HG03175 (cell line): ENCODE measurements at regions not wholly inside any gene's neighbourhood (a gene's known extent, or its start where the extent isn't known, plus 50 kb on each side); places are given as distances from the start of the nearest gene placed in this dataset.

Experiments used
- ATAC-seq: cut with Tn5 transposase; IDR thresholded peaks from one replicate; pipeline ENCODE4 v1.9.1; 2021; ENCODE audit warnings: mild to moderate bottlenecking, moderate library complexity; ENCODE audit not compliant: unreplicated experiment

DNA sequence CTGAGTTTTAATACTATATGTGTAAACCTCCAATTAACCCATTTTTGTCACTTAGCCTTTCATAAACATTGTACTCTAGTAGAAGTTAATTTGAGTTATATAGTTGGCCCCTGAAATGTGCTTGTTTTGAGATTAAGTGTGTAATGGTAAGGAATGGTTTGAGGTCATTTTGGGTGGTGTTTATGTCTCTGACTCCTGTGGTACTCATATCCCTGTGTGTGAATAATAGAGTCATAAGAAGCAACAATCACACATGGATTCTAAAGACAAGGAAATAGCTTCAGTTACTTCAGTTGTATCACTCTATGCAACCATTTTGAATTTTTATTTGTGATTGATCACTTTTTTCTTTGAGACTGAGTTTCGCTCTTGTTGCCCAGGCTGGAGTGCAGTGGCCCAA, 408.5 kb downstream of the MFSD1 start:
- no peak for ATAC-seq

DNA sequence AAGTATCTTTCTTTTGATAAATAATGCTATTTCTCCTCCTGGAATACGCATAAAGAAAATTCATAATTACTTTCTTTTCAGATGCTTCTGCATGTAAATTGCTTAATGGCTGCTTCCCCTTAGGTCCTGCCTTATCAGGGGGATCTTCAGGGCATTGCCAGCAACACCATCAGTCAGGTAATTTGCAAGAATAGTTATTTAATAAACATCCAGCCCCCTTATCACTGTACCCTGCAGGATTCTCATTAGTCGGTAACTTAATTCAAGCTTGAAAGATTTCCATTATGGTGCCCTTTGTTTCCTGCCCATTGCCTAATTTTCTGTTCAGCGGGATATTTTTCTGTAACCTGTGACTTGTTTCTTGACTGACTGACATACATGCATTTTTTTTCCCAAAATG, 414.5 kb downstream of the MFSD1 start:
- ATAC-seq: no peak

DNA sequence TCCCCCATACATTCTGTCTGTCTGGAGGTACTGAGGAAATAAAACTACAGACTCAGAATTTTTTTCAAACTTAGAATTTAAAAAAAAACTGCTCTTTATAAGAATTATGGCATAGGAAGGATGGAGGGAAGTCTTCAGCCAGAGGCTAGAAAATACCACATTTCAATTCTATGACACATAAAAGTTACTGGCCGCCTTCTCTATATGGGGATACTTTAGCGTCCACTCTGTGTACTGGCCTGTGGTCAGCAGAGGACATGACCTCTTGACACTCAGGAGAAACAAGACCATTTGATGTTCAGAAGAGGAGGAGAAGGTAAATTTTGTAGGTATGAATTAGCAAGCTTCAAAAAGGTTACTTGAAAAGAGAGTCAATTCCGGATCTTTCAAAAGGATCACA, 417.4 kb downstream of the MFSD1 start:
- no peak for ATAC-seq

DNA sequence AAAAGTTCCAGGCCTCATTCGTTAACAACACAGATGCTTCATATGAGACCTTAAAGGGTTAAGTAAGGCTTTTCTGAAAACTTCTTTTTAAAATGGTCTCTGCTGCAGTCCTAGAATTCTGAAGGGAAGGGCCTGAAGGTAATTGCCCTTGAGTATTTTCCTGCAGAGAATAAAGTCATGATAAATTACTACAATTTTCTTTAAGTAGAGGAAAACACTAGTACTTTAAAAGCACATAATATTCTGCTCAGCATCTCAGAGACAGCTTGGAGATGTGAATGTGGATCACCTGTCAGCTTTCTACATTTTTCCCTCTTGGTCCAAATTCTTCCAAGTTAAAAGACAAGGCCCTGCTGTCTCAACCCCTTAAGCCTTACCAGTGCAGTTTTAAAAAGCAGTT, 419.5 kb downstream of the MFSD1 start:
- ATAC-seq: no peak

- no peak for ATAC-seq
These were observed 427.3 kb downstream of the MFSD1 start for GRCh38 chr3:159229116-159229680.

DNA sequence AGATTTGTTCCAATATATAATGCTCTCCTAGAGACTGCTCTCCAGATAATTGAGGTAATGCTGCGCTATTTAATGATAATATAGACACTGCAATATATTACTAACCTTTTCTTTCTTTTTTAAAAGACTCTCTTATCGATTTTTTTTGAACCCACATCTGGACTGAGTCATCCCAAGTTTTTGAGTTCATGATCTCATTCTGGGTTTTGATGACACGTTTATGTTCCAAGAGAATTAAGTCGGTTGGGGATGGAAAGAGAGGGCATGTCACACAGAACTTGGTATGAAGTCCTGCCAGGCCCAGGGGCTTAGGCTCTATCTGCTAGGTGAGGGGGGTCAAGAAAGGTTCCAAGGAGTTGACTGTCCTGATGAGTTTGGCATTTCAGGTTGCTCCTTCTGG, 431.1 kb downstream of the MFSD1 start:
- ATAC-seq: no peak

DNA sequence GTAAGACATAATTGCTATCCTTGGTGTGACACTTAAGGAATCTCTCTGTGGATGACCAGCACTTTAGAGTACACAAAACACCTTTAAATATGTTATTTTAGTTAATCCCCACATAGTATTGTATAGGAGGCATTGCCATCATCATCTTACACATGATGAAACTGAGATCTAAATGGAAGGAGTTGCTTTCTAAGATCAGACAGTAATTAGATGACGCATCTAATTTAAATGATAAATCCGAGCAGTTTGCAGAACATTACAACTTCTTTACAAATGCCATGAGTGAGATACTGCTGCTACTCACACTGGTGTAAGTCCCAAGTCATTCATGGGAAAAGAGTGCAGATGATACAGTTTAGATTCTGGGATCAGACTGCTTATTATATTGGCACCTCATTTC, 431.9 kb downstream of the MFSD1 start:
- no peak for ATAC-seq

GRCh38 chr3:159234306-159234705, 432.5 kb downstream of the MFSD1 start:
- ATAC-seq: no peak

- ATAC-seq: no peak
These were observed 434.5 kb downstream of the MFSD1 start for GRCh38 chr3:159236321-159236720.

GRCh38 chr3:159237226-159237625, 435.4 kb downstream of the MFSD1 start:
- no peak for ATAC-seq

GRCh38 chr3:159238646-159239045, 436.8 kb downstream of the MFSD1 start:
- ATAC-seq: no peak

GRCh38 chr3:159239059-159239458, 437.2 kb downstream of the MFSD1 start:
- ATAC-seq: no peak

- ATAC-seq: no peak
These were observed 443.1 kb downstream of the MFSD1 start for GRCh38 chr3:159244933-159245332.

GRCh38 chr3:159245871-159246270, 444.0 kb downstream of the MFSD1 start:
- no peak for ATAC-seq

GRCh38 chr3:159246385-159246784, 444.5 kb downstream of the MFSD1 start:
- ATAC-seq: no peak

DNA sequence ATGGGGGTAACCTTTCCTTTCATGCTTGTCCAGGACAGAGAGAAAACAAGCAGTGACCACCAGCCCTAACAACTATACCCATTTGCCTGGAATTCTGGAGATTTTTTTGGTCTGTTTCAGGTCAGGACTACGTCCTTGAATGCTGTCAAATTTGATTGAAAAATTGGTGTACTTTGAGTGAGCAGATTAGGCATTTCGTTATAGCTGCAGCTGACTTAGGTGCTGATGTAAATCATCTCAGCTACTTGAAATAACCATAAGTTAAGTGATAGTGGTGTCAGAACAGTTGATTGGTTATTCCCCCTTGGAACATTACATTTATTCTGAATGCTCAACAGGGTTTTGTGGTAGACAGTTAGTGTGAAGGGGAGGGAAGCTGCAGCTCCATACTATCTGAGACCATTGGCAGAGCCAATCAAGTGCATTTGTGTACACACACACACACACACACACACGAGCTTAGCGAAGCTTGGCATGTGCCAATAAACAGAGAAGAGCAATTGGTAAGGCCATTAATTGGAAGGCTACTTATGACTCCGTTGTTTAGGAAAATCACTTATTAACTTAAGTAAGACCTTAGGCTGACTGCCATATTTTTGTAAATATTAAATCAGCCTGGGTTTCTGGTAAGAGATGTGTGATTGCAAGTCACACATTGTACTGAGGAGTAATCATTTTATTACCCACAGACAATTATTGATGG, 447.8 kb downstream of the MFSD1 start:
- ATAC-seq: no peak

DNA sequence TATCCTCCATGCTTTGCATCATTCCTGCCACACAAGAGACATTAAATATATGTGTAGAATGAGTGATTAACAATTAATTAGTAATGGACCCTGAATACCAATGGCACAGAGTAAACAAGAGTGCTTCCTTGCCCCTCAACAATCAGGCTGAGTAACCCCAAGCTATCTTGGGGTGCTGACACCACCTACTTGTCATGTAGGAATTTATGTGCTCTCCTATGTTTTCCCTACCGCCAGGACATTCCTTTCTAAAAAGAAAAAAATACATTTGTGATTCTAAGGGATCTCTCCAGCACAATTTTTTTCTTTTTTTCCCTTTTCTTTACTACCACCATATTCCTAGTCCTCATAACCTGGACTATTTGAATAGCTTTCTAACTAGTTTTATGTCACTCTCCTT, 449.1 kb downstream of the MFSD1 start:
- no peak for ATAC-seq

DNA sequence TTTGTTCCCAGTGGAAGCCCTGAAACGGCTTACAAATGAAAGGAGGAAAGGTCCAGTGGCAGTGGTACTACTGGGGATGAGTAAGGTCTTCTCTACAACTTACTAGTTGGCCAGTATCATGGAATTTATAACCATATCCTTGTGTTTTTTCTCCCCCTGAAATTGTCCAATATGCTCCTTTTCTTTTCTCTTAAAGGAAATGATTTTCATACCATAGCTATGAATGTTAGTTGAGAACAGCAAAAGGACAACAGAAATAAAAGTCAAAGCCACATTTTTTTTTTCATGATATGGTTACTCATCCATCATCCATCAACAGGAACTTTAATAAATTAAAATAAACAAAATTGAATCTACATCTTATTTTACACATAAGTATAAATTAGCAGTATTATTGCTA, 450.4 kb downstream of the MFSD1 start:
- ATAC-seq: no peak

- ATAC-seq: peak; percentile 42
These were observed 451.0 kb downstream of the MFSD1 start for GRCh38 chr3:159252772-159253384.

DNA sequence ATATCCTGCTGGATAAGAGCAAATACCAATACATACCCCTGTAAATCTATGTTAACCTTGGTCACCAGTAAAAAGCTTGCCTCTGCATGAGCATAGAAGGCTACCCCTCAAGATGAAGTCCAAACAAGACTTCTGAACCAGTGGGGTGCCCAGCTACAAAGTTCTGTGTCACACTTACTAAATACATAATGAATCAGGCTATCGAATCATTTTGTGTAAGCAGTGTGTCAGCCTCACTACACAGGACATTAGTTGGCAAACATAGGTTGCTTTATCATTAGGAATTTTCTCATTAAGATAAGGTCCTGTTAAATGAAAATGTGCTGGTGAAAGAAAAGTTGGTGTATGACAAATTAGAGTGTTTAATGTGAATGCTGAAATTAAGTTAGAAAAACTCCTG, 452.0 kb downstream of the MFSD1 start:
- ATAC-seq: no peak

DNA sequence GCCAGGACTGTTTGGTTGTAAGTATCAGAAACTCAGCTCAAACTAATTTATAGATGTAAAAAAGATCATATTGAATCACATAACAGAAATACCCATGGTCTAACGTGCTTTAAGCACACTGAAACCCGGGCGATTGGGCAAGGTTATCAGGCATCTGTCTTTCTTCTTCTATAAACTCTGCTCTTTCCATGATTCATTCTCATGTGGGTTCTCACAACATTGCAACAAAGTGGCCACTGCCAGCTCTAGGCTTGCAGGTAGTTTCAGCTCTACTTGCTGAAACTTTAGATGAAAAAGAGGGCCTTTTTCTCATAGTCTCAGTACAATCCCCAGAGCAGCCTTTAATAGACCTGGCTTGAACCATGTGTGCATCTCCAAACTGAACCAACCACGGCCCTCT, 456.1 kb downstream of the MFSD1 start:
- no peak for ATAC-seq

- ATAC-seq: no peak
These were observed 457.1 kb downstream of the MFSD1 start for GRCh38 chr3:159258934-159259333.
